Stomach (tissue), 4 donors: ENCODE measurements at regions not wholly inside any gene's neighbourhood (a gene's known extent, or its start where the extent isn't known, plus 50 kb on each side); places are given as distances from the start of the nearest gene placed in this dataset.

Experiments used
- CTCF ChIP-seq, 7 experiments: fragments of 450-650 bp in 4 of 7; fragments of 200-600 bp in 3 of 7; sonication (generic) in 3 of 7; IDR thresholded peaks; one replicate each; pipeline ENCODE4 v1.5.1; 2016 to 2019; ENCODE audit warnings: antibody characterized with exemption in 7 of 7, control low read depth in 2 of 7, mild to moderate bottlenecking in 1 of 7
- POLR2A ChIP-seq, 4 donors: fragments of 450-650 bp; IDR thresholded peaks; one replicate each; pipeline ENCODE4 v1.6.1; 2016; ENCODE audit warnings: antibody characterized with exemption in 4 of 4, control low read depth in 2 of 4, mild to moderate bottlenecking in 1 of 4, moderate library complexity in 1 of 4
- POLR2AphosphoS5 ChIP-seq, 3 donors: sonication (generic); formaldehyde crosslinking; IDR thresholded peaks; one replicate each; pipeline ENCODE4 v1.6.1; 2016; ENCODE audit warnings: antibody characterized with exemption in 3 of 3

- TF ChIP-seq CTCF (IDR thresholded peaks at IDR 0.05), result no peak
- TF ChIP-seq POLR2A (IDR thresholded peaks at IDR 0.05), result no peak
- TF ChIP-seq POLR2AphosphoS5 (IDR thresholded peaks at IDR 0.05), result no peak
Observed at GRCh38 chr18:60996822-60997221, 336.4 kb upstream of the CDH20 start.
